ENCODE measurements at regions not wholly inside any gene's neighbourhood (a gene's known extent, or its start where the extent isn't known, plus 50 kb on each side); places are given as distances from the start of the nearest gene placed in this dataset.

DNA sequence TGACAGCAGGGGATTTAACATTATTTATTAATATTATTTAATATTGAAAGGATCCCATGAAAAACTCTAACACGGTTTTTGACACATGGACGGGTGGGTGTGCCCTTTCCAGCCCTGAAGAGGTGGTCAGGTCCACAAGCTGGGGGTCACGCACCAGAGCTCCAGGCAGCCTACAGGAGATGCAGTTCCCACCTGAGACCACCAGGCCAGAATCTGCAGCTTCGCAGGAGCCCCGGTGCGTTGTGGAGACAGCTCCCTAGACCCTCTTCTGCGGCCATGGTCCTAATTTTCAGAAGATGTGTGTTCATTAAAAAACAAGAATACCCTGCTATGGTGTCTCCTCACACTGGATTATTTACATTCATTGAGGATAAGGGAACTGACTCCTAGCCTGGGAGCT, 331.1 kb downstream of the C16orf95 start:
- no peak for DNase-seq

DNA sequence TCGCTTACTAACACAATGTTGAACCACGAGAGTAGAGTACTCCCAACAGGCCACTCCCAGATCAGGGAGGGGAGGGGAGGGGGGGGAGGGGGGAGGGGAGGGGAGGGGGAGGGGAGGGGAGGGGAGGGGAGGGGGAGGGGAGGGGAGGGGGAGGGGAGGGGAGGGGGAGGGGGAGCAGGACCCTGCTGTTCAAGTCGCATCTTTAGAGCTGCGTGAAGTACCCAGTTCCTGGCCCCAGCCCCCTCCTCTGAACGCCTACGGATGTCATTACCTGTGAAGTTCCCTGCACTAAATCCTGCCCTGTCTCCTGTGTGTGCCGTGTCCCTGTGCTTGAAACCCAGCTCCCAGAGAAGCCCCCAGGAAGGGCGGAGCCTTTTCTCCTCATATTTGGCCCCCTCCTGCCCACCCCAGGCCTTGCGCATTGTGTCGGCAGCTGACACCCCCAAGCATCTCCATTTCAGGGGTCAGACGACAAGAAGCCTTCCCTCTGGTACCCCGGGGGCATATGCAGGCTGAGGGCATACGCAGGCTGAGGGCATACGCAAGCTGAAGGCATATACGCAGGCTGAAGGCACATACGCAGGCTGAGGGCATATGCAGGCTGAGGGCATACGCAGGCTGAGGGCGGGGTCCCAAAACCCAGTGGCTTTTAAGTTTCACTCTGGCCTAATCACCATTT, 330.2 kb downstream of the C16orf95 start:
- no peak for DNase-seq

GRCh38 chr16:86987746-86988670, 329.2 kb downstream of the C16orf95 start:
- DNase-seq: no peak

GRCh38 chr16:86988920-86989696, 328.1 kb downstream of the C16orf95 start:
- DNase-seq: no peak

DNA sequence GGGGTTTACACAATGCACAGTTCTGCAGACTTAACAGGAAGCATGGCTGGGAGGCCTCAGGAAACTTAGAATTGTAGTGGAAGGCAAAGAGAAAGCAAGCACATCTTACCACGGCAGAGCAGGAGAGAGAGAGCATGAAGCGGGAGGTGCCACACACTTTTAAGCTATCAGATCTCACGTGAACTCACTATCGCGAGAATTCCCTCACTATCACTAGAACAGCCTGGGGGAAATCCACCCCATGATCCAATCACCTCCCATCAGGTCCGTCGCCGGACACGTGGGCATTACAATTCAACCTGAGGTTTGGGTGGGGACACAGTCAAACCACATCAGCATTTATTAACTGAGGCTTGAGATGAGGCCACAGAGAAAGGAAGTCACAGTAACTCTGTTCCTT, 326.7 kb downstream of the C16orf95 start:
- DNase-seq: no peak

- DNase-seq: no peak
Observed at GRCh38 chr16:86991679-86992078, 325.5 kb downstream of the C16orf95 start.

- no peak for DNase-seq
Observed at GRCh38 chr16:86992587-86992986, 324.6 kb downstream of the C16orf95 start.

DNA sequence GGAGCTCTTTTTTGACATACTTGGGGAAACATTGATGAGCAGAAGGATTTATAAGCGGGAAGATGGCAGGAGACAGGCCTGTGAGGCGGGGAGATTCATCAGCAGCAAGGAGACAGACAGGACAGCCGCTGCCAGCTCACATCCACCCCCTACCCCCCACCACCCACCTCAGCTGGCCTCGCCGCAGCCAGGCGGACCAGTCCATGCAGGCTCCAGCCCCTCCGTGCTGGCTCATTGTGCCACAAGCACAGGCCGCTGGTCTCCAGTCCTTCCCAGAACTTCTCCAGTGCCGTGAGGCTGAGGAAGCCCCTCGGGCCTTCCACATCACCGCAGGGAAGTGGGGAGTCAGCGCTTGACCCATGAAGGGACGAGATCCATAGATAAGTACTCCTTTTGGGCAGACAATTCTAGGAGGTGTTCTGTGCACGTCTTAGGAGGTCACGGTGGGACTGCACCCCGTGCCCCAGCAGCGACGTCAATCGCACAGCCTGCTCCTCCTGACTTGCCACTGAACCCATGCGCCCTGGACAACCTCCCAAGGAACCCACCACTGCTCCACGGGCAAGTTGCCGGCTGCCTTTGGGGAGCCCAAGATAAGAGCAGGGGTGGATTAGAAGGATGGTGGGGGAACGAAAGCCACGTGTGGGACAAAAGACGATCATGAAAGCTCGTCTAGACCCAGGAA, 323.6 kb downstream of the C16orf95 start:
- DNase-seq: no peak

DNA sequence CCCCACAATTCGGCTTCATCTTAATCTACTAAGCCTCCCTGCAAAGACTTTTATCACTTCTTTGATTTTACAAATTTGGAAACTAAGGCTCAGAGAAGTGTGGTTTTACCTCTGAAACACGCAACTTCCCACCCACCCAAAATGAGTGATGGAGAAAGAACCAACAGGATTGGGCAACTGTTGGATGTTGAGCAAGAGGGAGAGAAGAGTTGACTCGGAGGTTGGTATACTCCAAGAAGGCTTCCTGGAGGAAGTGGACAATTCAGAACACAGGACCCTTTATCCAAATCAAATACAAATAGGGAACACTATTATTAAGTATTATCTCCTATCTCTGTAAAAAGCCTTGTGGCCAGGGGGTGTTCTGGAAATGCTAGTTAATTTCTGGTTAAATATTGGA, 323.0 kb downstream of the C16orf95 start:
- DNase-seq: no peak

DNA sequence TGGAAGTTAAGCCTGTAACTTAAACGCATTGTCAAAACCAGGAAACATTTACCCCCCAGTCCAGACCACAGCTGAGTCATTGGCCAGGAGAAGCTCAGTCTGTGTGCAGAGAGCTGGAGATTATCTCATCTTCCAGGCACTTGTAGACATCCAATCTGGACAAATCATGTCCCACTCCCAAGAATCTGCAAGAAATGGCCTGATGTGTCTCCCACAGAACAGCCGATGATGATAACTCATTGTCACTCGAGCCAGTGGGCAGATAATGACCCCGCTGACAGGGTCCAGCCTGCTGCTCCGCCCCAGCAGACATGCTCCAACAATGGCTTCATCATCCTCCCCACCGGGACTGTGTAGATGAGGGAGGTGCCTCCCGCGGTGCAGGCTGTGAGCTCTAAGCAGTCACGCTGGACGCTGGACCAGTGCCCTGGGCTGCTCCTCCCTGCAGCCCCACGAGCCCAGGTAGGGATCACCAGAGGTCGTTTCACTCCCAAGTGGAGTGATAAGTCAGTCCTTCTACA, 322.5 kb downstream of the C16orf95 start:
- DNase-seq: no peak

GRCh38 chr16:86995456-86995855, 321.7 kb downstream of the C16orf95 start:
- DNase-seq: no peak

GRCh38 chr16:86996081-86996480, 321.1 kb downstream of the C16orf95 start:
- no peak for DNase-seq

GRCh38 chr16:86997058-86997457, 320.1 kb downstream of the C16orf95 start:
- no peak for DNase-seq

GRCh38 chr16:86998196-86999001, 318.8 kb downstream of the C16orf95 start:
- no peak for DNase-seq

DNA sequence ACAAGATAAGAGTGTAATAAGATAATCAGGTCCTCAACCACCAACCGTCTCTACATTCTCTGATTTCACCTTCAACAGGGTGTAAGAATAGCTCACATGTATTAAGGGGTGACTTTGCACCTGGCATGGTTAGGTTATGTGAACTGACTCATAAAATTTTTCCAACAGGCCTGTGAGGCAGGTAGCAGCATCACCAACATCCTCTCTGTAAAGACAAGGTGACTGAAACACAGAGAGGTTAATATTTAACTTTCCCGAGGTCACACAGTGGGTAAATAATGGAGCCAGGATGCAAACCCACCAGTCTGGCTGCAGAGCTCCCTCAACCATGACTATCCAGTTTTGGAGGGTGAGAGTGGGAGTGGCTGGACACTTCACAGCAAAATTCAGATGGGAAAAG, 317.2 kb downstream of the C16orf95 start:
- DNase-seq: no peak

GRCh38 chr16:87002717-87003413, 314.3 kb downstream of the C16orf95 start:
- DNase-seq: no peak

- no peak for DNase-seq
Observed at GRCh38 chr16:87003414-87003755, 313.8 kb downstream of the C16orf95 start.

DNA sequence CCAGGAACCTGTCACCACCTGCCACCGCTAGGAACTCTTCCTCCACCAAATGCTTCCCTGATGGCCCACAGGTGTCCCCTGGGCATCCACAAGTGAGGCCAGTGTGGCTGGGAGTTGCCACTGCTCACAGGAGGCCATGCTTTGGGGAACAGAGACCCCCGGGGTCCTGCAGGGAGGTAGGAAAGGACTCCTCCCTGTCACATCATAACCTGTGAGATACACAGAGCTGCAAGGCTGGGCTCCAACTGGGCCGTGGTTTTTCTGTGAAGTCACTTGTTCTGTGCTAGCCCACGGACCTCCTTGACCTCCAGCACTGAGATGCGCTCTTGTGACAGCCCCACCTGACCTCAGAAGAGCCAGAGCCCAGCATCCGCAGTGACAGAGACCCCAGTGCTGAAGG, 311.2 kb downstream of the C16orf95 start:
- no peak for DNase-seq

- DNase-seq: no peak
Observed at GRCh38 chr16:87006789-87007745, 310.1 kb downstream of the C16orf95 start.

- DNase-seq: no peak
Observed at GRCh38 chr16:87007907-87008306, 309.3 kb downstream of the C16orf95 start.
